Panc1 (cell line): ENCODE measurements at regions not wholly inside any gene's neighbourhood (a gene's known extent, or its start where the extent isn't known, plus 50 kb on each side); places are given as distances from the start of the nearest gene placed in this dataset.

Experiments used
- ATAC-seq: fragments of 200-7000 bp; cut with Tn5 transposase; 2 replicates; pipeline ENCODE4 v1.9.1; 2020; ENCODE audit warnings: mild to moderate bottlenecking, moderate library complexity
- BruUV-seq: library from RNA; stranded (reverse); fragments of 400-500 nt; replicated peaks from 2 replicates; lab custom pipeline; 2021; lab: Mats Ljungman, UMichigan
- CTCF ChIA-PET: fragments of 300-600 bp; sonication (Branson Sonifier 250); formaldehyde crosslinking; loops from one replicate; lab custom pipeline; 2022; ENCODE audit warnings: antibody characterized with exemption; lab: Charles Lee
- POLR2A ChIA-PET: fragments of 300-600 bp; sonication (Branson Sonifier 250); formaldehyde crosslinking; loops from one replicate; lab custom pipeline; 2022; ENCODE audit warnings: antibody characterized with exemption; lab: Charles Lee
- DNase-seq: peaks from one replicate; pipeline ENCODE4 v3.0.0-alpha.2; 2010; ENCODE audit warnings: low read depth, low spot score
- H3K27ac ChIP-seq: 2 replicates; pipeline ENCODE4 v1.5.1; 2011; ENCODE audit warnings: mild to moderate bottlenecking, low read length, inconsistent platforms
- H3K27me3 ChIP-seq: fragments of 200-500 bp; sonication (Bioruptor generic); 2 replicates; pipeline ENCODE4 v1.6.0; 2014; ENCODE audit warnings: low read length, inconsistent platforms; ENCODE audit not compliant: control insufficient read depth, insufficient read depth
- H3K36me3 ChIP-seq: fragments of 200-500 bp; sonication (Bioruptor generic); 2 replicates; pipeline ENCODE4 v1.5.1; 2014; ENCODE audit warnings: inconsistent platforms, mild to moderate bottlenecking, low read length, moderate library complexity; ENCODE audit not compliant: control insufficient read depth, insufficient read depth
- H3K4me1 ChIP-seq: 2 replicates; pipeline ENCODE4 v1.5.1; 2011; ENCODE audit warnings: inconsistent platforms, mild to moderate bottlenecking, low read length, moderate library complexity; ENCODE audit not compliant: control insufficient read depth, insufficient read depth
- H3K4me3 ChIP-seq, 2 experiments: 2 replicates each; pipeline ENCODE4 v1.5.1; 2011 to 2012; ENCODE audit warnings: low read depth in 2 of 2, low read length in 2 of 2, mild to moderate bottlenecking in 2 of 2, inconsistent platforms in 1 of 2, moderate library complexity in 1 of 2
- H3K9me3 ChIP-seq: fragments of 200-500 bp; sonication (Bioruptor generic); 2 replicates; pipeline ENCODE4 v1.5.1; 2014; ENCODE audit warnings: low read depth, mild to moderate bottlenecking, inconsistent platforms, low read length, moderate library complexity; ENCODE audit not compliant: control insufficient read depth, insufficient read depth
- CTCF ChIP-seq: fragments of 450-650 bp; IDR thresholded peaks from 2 replicates; pipeline ENCODE4 v1.5.1; 2017; ENCODE audit warnings: mild to moderate bottlenecking
- POLR2AphosphoS5 ChIP-seq: IDR thresholded peaks from 2 replicates; pipeline ENCODE4 v1.6.1; 2012; ENCODE audit warnings: mild to moderate bottlenecking, low read depth, low read length, moderate library complexity
- REST ChIP-seq, 2 experiments: IDR thresholded peaks; 2 replicates each; pipeline ENCODE4 v1.6.1; 2011 to 2012; ENCODE audit warnings: low read depth in 2 of 2, control low read depth in 1 of 2, low read length in 1 of 2, mild to moderate bottlenecking in 1 of 2, moderate library complexity in 1 of 2; ENCODE audit not compliant: insufficient read depth in 1 of 2
- SIN3A ChIP-seq: IDR thresholded peaks from 2 replicates; pipeline ENCODE4 v1.6.1; 2012; ENCODE audit warnings: low read depth, mild to moderate bottlenecking, low read length, moderate library complexity, borderline replicate concordance; ENCODE audit not compliant: insufficient read depth
- TCF7L2 ChIP-seq: IDR thresholded peaks from 2 replicates; pipeline ENCODE4 v1.6.1; 2011; ENCODE audit warnings: mild to moderate bottlenecking, low read depth, low read length, inconsistent platforms
- in situ Hi-C: cut with HindIII; loops from 2 replicates; pipeline ENCODE4 v1.10.0; 2016; ENCODE audit warnings: low sequenced_read_pairs, low pct_unique_long_range_greater_than_20kb
- intact Hi-C: fragments of 100-400 bp; cut with micrococcal nuclease; formaldehyde crosslinking; loops from one replicate; pipeline ENCODE4 v1.10.0; 2022; ENCODE audit not compliant: unreplicated experiment

- ATAC-seq (no peak), DNase-seq (no peak)
- Histone ChIP-seq H3K27ac (no peak overlapping the region), H3K4me1 (no peaks in the 10 kb centered on the region), H3K27me3 (no peaks in the 10 kb centered on the region), H3K4me3 (no peak overlapping the region), H3K36me3 (no peaks in the 10 kb centered on the region), H3K9me3 (no peaks in the 10 kb centered on the region)
- TF ChIP-seq CTCF, result no peak
- TF ChIP-seq TCF7L2, result no peak
- no peak for TF ChIP-seq SIN3A
- no peak for TF ChIP-seq POLR2AphosphoS5
- TF ChIP-seq REST (IDR thresholded peaks at IDR 0.05; ENCODE audit: insufficient read depth in 1 of 2, low read depth in 2 of 2, low read length in 1 of 2), result no peak
- POLR2A ChIA-PET, result no interaction called here
- intact Hi-C loops (no loop called here), in situ Hi-C loops (no loop called here)
- CTCF ChIA-PET, result no interaction called here
- no TSS peak for BruUV-seq
These were observed 123.2 kb upstream of the TUSC7 start for GRCh38 chr3:116586285-116586944.

GRCh38 chr3:116591236-116591635 lies 118.3 kb upstream of the TUSC7 start:
- H3K27ac ChIP-seq, result no peak overlapping the region
- no peak for ATAC-seq
- no peaks in the 10 kb centered on the region for H3K4me1 ChIP-seq
- BruUV-seq, result no TSS peak
- ChIA-PET POLR2A (no interaction called here), CTCF (no interaction called here)
- no peaks in the 10 kb centered on the region for H3K36me3 ChIP-seq
- TF ChIP-seq REST (IDR thresholded peaks at IDR 0.05; ENCODE audit: insufficient read depth in 1 of 2, low read depth in 2 of 2, low read length in 1 of 2), result no peak
- no peak for TF ChIP-seq SIN3A
- TF ChIP-seq CTCF, result no peak
- intact Hi-C loops, result no loop called here
- no peak for DNase-seq
- in situ Hi-C loops, result no loop called here
- H3K9me3 ChIP-seq, result no peaks in the 10 kb centered on the region
- H3K27me3 ChIP-seq, result no peaks in the 10 kb centered on the region
- H3K4me3 ChIP-seq, result no peak overlapping the region
